ENCODE measurements at regions not wholly inside any gene's neighbourhood (a gene's known extent, or its start where the extent isn't known, plus 50 kb on each side); places are given as distances from the start of the nearest gene placed in this dataset.

GRCh38 chr10:128622706-128623105 lies 496.5 kb upstream of the MKI67 start:
- Histone ChIP-seq H3F3A (ENCODE audit: insufficient read depth, low read length) (no peaks in the 10 kb centered on the region), H3K4me1 (ENCODE audit: insufficient read depth, low read length, severe bottlenecking) (no peaks in the 10 kb centered on the region), H3K27ac (ENCODE audit: low read depth, low read length, poor library complexity, severe bottlenecking) (no peak overlapping the region), H3K9ac (ENCODE audit: low read length) (no peak overlapping the region), H3K9me2 (ENCODE audit: low read depth, low read length) (no peaks in the 10 kb centered on the region), H3K4me3 (ENCODE audit: low read depth, low read length, poor library complexity, severe bottlenecking) (no peak overlapping the region), H3K9me3 (ENCODE audit: low read length) (no peaks in the 10 kb centered on the region), H4K20me1 (ENCODE audit: insufficient read depth, low read length) (no peaks in the 10 kb centered on the region), H3K27me3 (ENCODE audit: insufficient read depth, low read length) (no peaks in the 10 kb centered on the region), H3K79me2 (ENCODE audit: insufficient read depth, low read length) (no peaks in the 10 kb centered on the region), H3K36me3 (ENCODE audit: insufficient read depth, low read length) (no peaks in the 10 kb centered on the region), H2AFZ (ENCODE audit: low read length) (no peak overlapping the region), H3K4me2 (ENCODE audit: low read length) (no peak overlapping the region)
- no peak for TF ChIP-seq EZH2 (IDR thresholded peaks at IDR 0.05; ENCODE audit: borderline replicate concordance, low read length)
- no peak for TF ChIP-seq CTCF (IDR thresholded peaks at IDR 0.05; ENCODE audit: low read length)

GRCh38 chr10:128623776-128624175 lies 497.6 kb upstream of the MKI67 start:
- no peaks in the 10 kb centered on the region for H3K79me2 ChIP-seq (ENCODE audit: insufficient read depth, low read length)
- H3F3A ChIP-seq (ENCODE audit: insufficient read depth, low read length): no peaks in the 10 kb centered on the region
- TF ChIP-seq CTCF (IDR thresholded peaks at IDR 0.05; ENCODE audit: low read length): no peak
- no peak for TF ChIP-seq EZH2 (IDR thresholded peaks at IDR 0.05; ENCODE audit: borderline replicate concordance, low read length)
- no peak overlapping the region for H3K27ac ChIP-seq (ENCODE audit: low read depth, low read length, poor library complexity, severe bottlenecking)
- H3K9ac ChIP-seq (ENCODE audit: low read length): no peak overlapping the region
- H4K20me1 ChIP-seq (ENCODE audit: insufficient read depth, low read length): no peaks in the 10 kb centered on the region
- H3K9me2 ChIP-seq (ENCODE audit: low read depth, low read length): no peaks in the 10 kb centered on the region
- no peak overlapping the region for H3K4me2 ChIP-seq (ENCODE audit: low read length)
- H3K36me3 ChIP-seq (ENCODE audit: insufficient read depth, low read length): no peaks in the 10 kb centered on the region
- no peak overlapping the region for H2AFZ ChIP-seq (ENCODE audit: low read length)
- H3K27me3 ChIP-seq (ENCODE audit: insufficient read depth, low read length): no peaks in the 10 kb centered on the region
- H3K4me3 ChIP-seq (ENCODE audit: low read depth, low read length, poor library complexity, severe bottlenecking): no peak overlapping the region
- H3K9me3 ChIP-seq (ENCODE audit: low read length): no peaks in the 10 kb centered on the region
- H3K4me1 ChIP-seq (ENCODE audit: insufficient read depth, low read length, severe bottlenecking): no peaks in the 10 kb centered on the region

- no peaks in the 10 kb centered on the region for H3K4me1 ChIP-seq (ENCODE audit: insufficient read depth, low read length, severe bottlenecking)
- no peak overlapping the region for H3K27ac ChIP-seq (ENCODE audit: low read depth, low read length, poor library complexity, severe bottlenecking)
- H3K79me2 ChIP-seq (ENCODE audit: insufficient read depth, low read length): no peaks in the 10 kb centered on the region
- H3K4me3 ChIP-seq (ENCODE audit: low read depth, low read length, poor library complexity, severe bottlenecking): no peak overlapping the region
- H2AFZ ChIP-seq (ENCODE audit: low read length): no peak overlapping the region
- no peaks in the 10 kb centered on the region for H4K20me1 ChIP-seq (ENCODE audit: insufficient read depth, low read length)
- TF ChIP-seq CTCF (IDR thresholded peaks at IDR 0.05; ENCODE audit: low read length) (no peak), EZH2 (IDR thresholded peaks at IDR 0.05; ENCODE audit: borderline replicate concordance, low read length) (no peak)
- no peaks in the 10 kb centered on the region for H3K9me2 ChIP-seq (ENCODE audit: low read depth, low read length)
- no peaks in the 10 kb centered on the region for H3F3A ChIP-seq (ENCODE audit: insufficient read depth, low read length)
- H3K4me2 ChIP-seq (ENCODE audit: low read length): no peak overlapping the region
- H3K9me3 ChIP-seq (ENCODE audit: low read length): no peaks in the 10 kb centered on the region
- no peaks in the 10 kb centered on the region for H3K36me3 ChIP-seq (ENCODE audit: insufficient read depth, low read length)
- no peak overlapping the region for H3K9ac ChIP-seq (ENCODE audit: low read length)
- H3K27me3 ChIP-seq (ENCODE audit: insufficient read depth, low read length): no peaks in the 10 kb centered on the region
Observed at GRCh38 chr10:128624656-128625530, 498.7 kb upstream of the MKI67 start.
